ENCODE measurements at regions not wholly inside any gene's neighbourhood (a gene's known extent, or its start where the extent isn't known, plus 50 kb on each side); places are given as distances from the start of the nearest gene placed in this dataset.

DNA sequence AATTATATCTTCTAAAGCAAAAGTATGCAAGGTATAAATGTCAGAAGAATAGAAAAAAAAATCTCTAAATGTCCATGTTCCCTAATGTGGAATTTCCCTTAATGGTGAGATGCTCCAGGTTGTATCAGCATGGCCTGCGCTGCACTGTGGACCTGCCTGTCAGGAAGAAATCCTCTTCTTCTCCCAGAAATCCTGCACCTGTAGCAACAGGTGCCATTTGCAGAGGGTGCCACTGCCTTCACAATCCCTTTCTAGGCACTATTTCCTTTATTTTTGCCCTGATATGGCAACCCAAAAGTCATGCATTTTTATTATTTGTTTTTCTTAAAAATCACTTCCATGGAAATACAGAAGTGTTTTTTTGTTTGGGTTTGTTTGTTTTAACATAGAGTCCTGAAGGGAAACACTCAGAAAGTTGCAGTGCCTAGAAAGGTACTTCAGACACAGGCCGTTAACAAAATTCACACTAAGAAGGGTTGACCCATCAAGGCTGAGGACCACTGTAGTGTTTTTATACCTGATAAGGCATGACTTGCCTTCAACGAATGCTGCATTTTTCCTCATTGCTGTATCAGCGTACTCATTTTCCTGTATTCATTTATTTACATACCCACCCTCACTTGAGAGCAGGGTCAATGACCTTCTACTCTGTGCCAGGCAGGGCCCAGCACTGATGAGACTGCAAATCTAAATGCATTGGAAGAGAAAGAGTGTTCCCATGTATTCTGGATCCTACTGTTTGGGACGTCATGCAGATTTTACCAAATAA, 177.8 kb downstream of the SNX18 start:
- ATAC-seq (no peak), DNase-seq (ENCODE audit: low read depth, low spot score) (no peak)
- Histone ChIP-seq H2AFZ (ENCODE audit: low read depth, low read length, poor library complexity, severe bottlenecking) (no peak overlapping the region), H3K4me3 (replicated peaks in 1 of 2; ENCODE audit: low read depth in 1 of 2, low read length in 2 of 2) (no peak overlapping the region), H3K9ac (ENCODE audit: low read length) (no peak overlapping the region), H3K9me2 (ENCODE audit: insufficient read depth) (no peaks in the 10 kb centered on the region), H3K79me2 (ENCODE audit: insufficient read depth, low read length) (no peaks in the 10 kb centered on the region), H3K27ac (ENCODE audit: low read depth, low read length) (no peak overlapping the region), H3K9me3 (ENCODE audit: control insufficient read depth in 1 of 2, insufficient read depth in 1 of 2, low read depth in 1 of 2, low read length in 2 of 2) (no peaks in the 10 kb centered on the region), H3K4me2 (ENCODE audit: low read length) (no peak overlapping the region), H3K27me3 (ENCODE audit: insufficient read depth, low read length) (no peaks in the 10 kb centered on the region), H3K4me1 (ENCODE audit: control insufficient read depth in 1 of 2, insufficient read depth in 2 of 2, low read length in 2 of 2) (no peaks in the 10 kb centered on the region), H3K36me3 (ENCODE audit: control insufficient read depth in 1 of 2, insufficient read depth in 2 of 2, low read length in 2 of 2) (no peaks in the 10 kb centered on the region), H4K20me1 (ENCODE audit: insufficient read depth) (no peaks in the 10 kb centered on the region)
- ChIA-PET POLR2A (no interaction called here), CTCF (no interaction called here), RAD21 (ENCODE audit: low non-redundant PET in 1 of 2, low total read pairs in 2 of 2, uncharacterized antibody in 2 of 2, unreplicated experiment in 2 of 2) (no interaction called here)
- TF ChIP-seq SIN3A (IDR thresholded peaks at IDR 0.05; ENCODE audit: low read depth) (no peak), POLR2A (IDR thresholded peaks at IDR 0.05; ENCODE audit: borderline replicate concordance, extremely low read depth, insufficient read depth, insufficient read length) (no peak), RAD21 (IDR thresholded peaks at IDR 0.05; ENCODE audit: low read depth) (no peak), FOSL1 (IDR thresholded peaks at IDR 0.05; ENCODE audit: low read depth) (no peak), SRF (IDR thresholded peaks at IDR 0.05; ENCODE audit: low read depth) (no peak), SP1 (IDR thresholded peaks at IDR 0.05; ENCODE audit: low read depth) (no peak)
- TF ChIP-seq, protein P1, sequence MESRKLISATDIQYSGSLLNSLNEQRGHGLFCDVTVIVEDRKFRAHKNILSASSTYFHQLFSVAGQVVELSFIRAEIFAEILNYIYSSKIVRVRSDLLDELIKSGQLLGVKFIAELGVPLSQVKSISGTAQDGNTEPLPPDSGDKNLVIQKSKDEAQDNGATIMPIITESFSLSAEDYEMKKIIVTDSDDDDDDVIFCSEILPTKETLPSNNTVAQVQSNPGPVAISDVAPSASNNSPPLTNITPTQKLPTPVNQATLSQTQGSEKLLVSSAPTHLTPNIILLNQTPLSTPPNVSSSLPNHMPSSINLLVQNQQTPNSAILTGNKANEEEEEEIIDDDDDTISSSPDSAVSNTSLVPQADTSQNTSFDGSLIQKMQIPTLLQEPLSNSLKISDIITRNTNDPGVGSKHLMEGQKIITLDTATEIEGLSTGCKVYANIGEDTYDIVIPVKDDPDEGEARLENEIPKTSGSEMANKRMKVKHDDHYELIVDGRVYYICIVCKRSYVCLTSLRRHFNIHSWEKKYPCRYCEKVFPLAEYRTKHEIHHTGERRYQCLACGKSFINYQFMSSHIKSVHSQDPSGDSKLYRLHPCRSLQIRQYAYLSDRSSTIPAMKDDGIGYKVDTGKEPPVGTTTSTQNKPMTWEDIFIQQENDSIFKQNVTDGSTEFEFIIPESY (IDR thresholded peaks at IDR 0.05; ENCODE audit: extremely low read depth, insufficient replicate concordance, low read length) = no peak
- TF ChIP-seq, protein P2, sequence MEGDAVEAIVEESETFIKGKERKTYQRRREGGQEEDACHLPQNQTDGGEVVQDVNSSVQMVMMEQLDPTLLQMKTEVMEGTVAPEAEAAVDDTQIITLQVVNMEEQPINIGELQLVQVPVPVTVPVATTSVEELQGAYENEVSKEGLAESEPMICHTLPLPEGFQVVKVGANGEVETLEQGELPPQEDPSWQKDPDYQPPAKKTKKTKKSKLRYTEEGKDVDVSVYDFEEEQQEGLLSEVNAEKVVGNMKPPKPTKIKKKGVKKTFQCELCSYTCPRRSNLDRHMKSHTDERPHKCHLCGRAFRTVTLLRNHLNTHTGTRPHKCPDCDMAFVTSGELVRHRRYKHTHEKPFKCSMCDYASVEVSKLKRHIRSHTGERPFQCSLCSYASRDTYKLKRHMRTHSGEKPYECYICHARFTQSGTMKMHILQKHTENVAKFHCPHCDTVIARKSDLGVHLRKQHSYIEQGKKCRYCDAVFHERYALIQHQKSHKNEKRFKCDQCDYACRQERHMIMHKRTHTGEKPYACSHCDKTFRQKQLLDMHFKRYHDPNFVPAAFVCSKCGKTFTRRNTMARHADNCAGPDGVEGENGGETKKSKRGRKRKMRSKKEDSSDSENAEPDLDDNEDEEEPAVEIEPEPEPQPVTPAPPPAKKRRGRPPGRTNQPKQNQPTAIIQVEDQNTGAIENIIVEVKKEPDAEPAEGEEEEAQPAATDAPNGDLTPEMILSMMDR (IDR thresholded peaks at IDR 0.05 in 2 of 3, conservative IDR thresholded peaks at IDR 0.05 in 1 of 3; ENCODE audit: borderline replicate concordance in 1 of 3, insufficient read depth in 1 of 3, low read depth in 2 of 3, low read length in 2 of 3) = no peak
- intact Hi-C loops (cut with micrococcal nuclease) = no loop called here
- no TSS peak for BruUV-seq (replicated peaks)

Data from HCT116 (cell line).